WTC11 (cell line): ENCODE measurements at regions not wholly inside any gene's neighbourhood (a gene's known extent, or its start where the extent isn't known, plus 50 kb on each side); places are given as distances from the start of the nearest gene placed in this dataset.

Experiments
- ATAC-seq: fragments of 200-7000 bp; cut with Tn5 transposase; 2 replicates; pipeline ENCODE4 v1.10.0; 2021; ENCODE audit warnings: mild to moderate bottlenecking, moderate library complexity
- CTCF ChIA-PET: fragments of 300-600 bp; sonication (Branson Sonifier 250); formaldehyde crosslinking; loops from one replicate; lab custom pipeline; 2021; ENCODE audit warnings: antibody characterized with exemption; lab: Charles Lee
- POLR2A ChIA-PET: fragments of 350-600 bp; sonication (Branson Sonifier 250); formaldehyde crosslinking; loops from one replicate; lab custom pipeline; 2021; ENCODE audit warnings: antibody characterized with exemption; lab: Charles Lee
- DNase-seq: peaks from one replicate; pipeline ENCODE4 v3.0.0; 2021; ENCODE audit warnings: low spot score
- H3K27ac Mint-ChIP-seq: 2 replicates; pipeline ENCODE4 v1.8.0; 2021; ENCODE audit warnings: mixed read lengths
- H3K27me3 Mint-ChIP-seq: 2 replicates; pipeline ENCODE4 v1.8.0; 2021; ENCODE audit warnings: low read depth, mild to moderate bottlenecking, moderate library complexity, mixed read lengths
- H3K36me3 Mint-ChIP-seq: 2 replicates; pipeline ENCODE4 v1.8.0; 2021; ENCODE audit warnings: mixed read lengths
- H3K4me1 Mint-ChIP-seq: 2 replicates; pipeline ENCODE4 v1.8.0; 2022; ENCODE audit warnings: mixed read lengths
- H3K4me3 Mint-ChIP-seq: 2 replicates; pipeline ENCODE4 v1.8.0; 2021; ENCODE audit warnings: mild to moderate bottlenecking, moderate library complexity, mixed read lengths
- H3K9me3 Mint-ChIP-seq: 2 replicates; pipeline ENCODE4 v1.8.0; 2021; ENCODE audit warnings: mixed read lengths
- AR ChIP-seq: fragments of 250-450 bp; sonication (Bioruptor Pico); IDR thresholded peaks from 2 replicates; pipeline ENCODE4 v1.9.0; 2021; ENCODE audit warnings: mild to moderate bottlenecking
- ATF2 ChIP-seq: sonication (generic); formaldehyde crosslinking; IDR thresholded peaks from 2 replicates; pipeline ENCODE4 v1.8.1; 2022; ENCODE audit warnings: low read depth, missing genetic modification reagents, borderline replicate concordance
- CBFB ChIP-seq: sonication (generic); formaldehyde crosslinking; IDR thresholded peaks from 2 replicates; pipeline ENCODE4 v1.8.1; 2022; ENCODE audit warnings: mild to moderate bottlenecking, low read depth, missing genetic modification reagents
- CREB1 ChIP-seq: sonication (generic); formaldehyde crosslinking; IDR thresholded peaks from 2 replicates; pipeline ENCODE4 v1.8.0; 2023; ENCODE audit warnings: mild to moderate bottlenecking, missing genetic modification reagents
- CREM ChIP-seq: sonication (generic); formaldehyde crosslinking; IDR thresholded peaks from 2 replicates; pipeline ENCODE4 v1.8.1; 2022; ENCODE audit warnings: mild to moderate bottlenecking, missing genetic modification reagents, moderate library complexity
- E2F1 ChIP-seq: sonication (generic); formaldehyde crosslinking; IDR thresholded peaks from 2 replicates; pipeline ENCODE4 v1.8.0; 2022; ENCODE audit warnings: mild to moderate bottlenecking, missing genetic modification reagents
- ELF4 ChIP-seq: sonication (generic); formaldehyde crosslinking; IDR thresholded peaks from 2 replicates; pipeline ENCODE4 v1.8.1; 2022; ENCODE audit warnings: low read depth, mild to moderate bottlenecking, moderate library complexity, missing genetic modification reagents
- FOXK1 ChIP-seq: sonication (generic); formaldehyde crosslinking; IDR thresholded peaks from 2 replicates; pipeline ENCODE4 v1.8.0; 2022; ENCODE audit warnings: mild to moderate bottlenecking, moderate library complexity, missing genetic modification reagents
- FOXP4 ChIP-seq: sonication (generic); formaldehyde crosslinking; IDR thresholded peaks from 2 replicates; pipeline ENCODE4 v1.8.0; 2022; ENCODE audit warnings: mild to moderate bottlenecking, missing genetic modification reagents
- GABPB1 ChIP-seq: sonication (generic); formaldehyde crosslinking; IDR thresholded peaks from 2 replicates; pipeline ENCODE4 v1.8.1; 2023; ENCODE audit warnings: mild to moderate bottlenecking, missing genetic modification reagents
- GTF2I ChIP-seq: fragments of 250-450 bp; sonication (Bioruptor Pico); conservative IDR thresholded peaks from 2 replicates; pipeline ENCODE4 v1.4.0; 2021; ENCODE audit warnings: mild to moderate bottlenecking
- HMGXB4 ChIP-seq: sonication (generic); formaldehyde crosslinking; IDR thresholded peaks from 2 replicates; pipeline ENCODE4 v1.8.1; 2023; ENCODE audit warnings: mild to moderate bottlenecking, moderate library complexity, missing genetic modification reagents
- IRF1 ChIP-seq: sonication (generic); formaldehyde crosslinking; IDR thresholded peaks from 2 replicates; pipeline ENCODE4 v1.8.0; 2023; ENCODE audit warnings: missing genetic modification reagents
- MXD4 ChIP-seq: fragments of 250-450 bp; sonication (Bioruptor Pico); IDR thresholded peaks from 2 replicates; pipeline ENCODE4 v1.8.0; 2021; ENCODE audit warnings: mild to moderate bottlenecking, moderate library complexity, borderline replicate concordance
- NFATC4 ChIP-seq: fragments of 250-450 bp; sonication (Bioruptor Pico); IDR thresholded peaks from 2 replicates; pipeline ENCODE4 v1.9.0; 2021; ENCODE audit warnings: mild to moderate bottlenecking
- OVOL2 ChIP-seq: fragments of 250-450 bp; sonication (Bioruptor Pico); IDR thresholded peaks from 2 replicates; pipeline ENCODE4 v1.9.0; 2021; ENCODE audit warnings: mild to moderate bottlenecking, borderline replicate concordance
- PRRX2 ChIP-seq: fragments of 250-450 bp; sonication (Bioruptor Pico); IDR thresholded peaks from 2 replicates; pipeline ENCODE4 v1.8.0; 2021; ENCODE audit warnings: mild to moderate bottlenecking
- RELA ChIP-seq: sonication (generic); formaldehyde crosslinking; IDR thresholded peaks from 2 replicates; pipeline ENCODE4 v1.8.1; 2022; ENCODE audit warnings: missing genetic modification reagents, mild to moderate bottlenecking, borderline replicate concordance
- TEAD1 ChIP-seq: sonication (generic); formaldehyde crosslinking; IDR thresholded peaks from 2 replicates; pipeline ENCODE4 v1.8.0; 2022; ENCODE audit warnings: mild to moderate bottlenecking, missing genetic modification reagents
- ZBTB21 ChIP-seq: sonication (generic); formaldehyde crosslinking; IDR thresholded peaks from 2 replicates; pipeline ENCODE4 v1.8.1; 2023; ENCODE audit warnings: mild to moderate bottlenecking, missing genetic modification reagents, borderline replicate concordance
- ZNF671 ChIP-seq: fragments of 250-450 bp; sonication (Bioruptor Pico); IDR thresholded peaks from 2 replicates; pipeline ENCODE4 v1.8.0; 2021; ENCODE audit warnings: mild to moderate bottlenecking
- TF ChIP-seq, protein P1 (sequence below): fragments of 250-450 bp; sonication (Bioruptor Pico); conservative IDR thresholded peaks from 2 replicates; pipeline ENCODE4 v1.9.0; 2021; ENCODE audit warnings: mild to moderate bottlenecking
- TF ChIP-seq, protein P2 (sequence below): sonication (generic); formaldehyde crosslinking; IDR thresholded peaks from 2 replicates; pipeline ENCODE4 v1.8.1; 2023; ENCODE audit warnings: mild to moderate bottlenecking, missing genetic modification reagents, moderate library complexity

DNA sequence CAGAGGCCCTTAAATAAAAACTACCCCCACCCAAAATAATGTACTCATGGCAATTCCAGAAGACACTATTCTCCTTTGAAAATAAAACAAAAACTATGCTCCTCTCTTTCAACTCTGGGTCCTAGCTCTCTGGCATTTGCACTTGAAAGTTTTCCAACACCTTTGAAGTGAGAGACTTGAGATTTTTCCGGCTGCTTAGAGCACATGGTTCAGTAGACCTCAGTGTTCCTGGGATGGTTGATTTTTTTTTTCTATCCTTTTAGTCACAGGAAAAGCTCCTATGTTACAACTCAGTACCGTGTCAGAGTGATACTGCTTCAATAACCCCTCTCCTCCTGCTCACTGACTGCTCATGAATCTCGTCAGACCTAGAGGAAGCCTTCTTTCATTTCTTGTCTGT lies 118.3 kb upstream of the TUSC7 start (continued):
- TF ChIP-seq E2F1 (CRISPR knock-in tag) (no peak), ZBTB21 (no peak)

GRCh38 chr3:116601206-116601605 lies 108.4 kb upstream of the TUSC7 start:
- Mint-ChIP-seq H3K36me3 (no peaks in the 10 kb centered on the region), H3K27me3 (no peaks in the 10 kb centered on the region), H3K9me3 (no peaks in the 10 kb centered on the region), H3K4me3 (no peak overlapping the region), H3K4me1 (no peaks in the 10 kb centered on the region), H3K27ac (no peak overlapping the region)
- TF ChIP-seq ZNF671 (CRISPR knock-in tag), result no peak
- TF ChIP-seq HMGXB4 (CRISPR knock-in tag), result no peak
- no peak for TF ChIP-seq IRF1
- TF ChIP-seq ELF4, result no peak
- no peak for TF ChIP-seq FOXK1 (CRISPR knock-in tag)
- TF ChIP-seq CREB1 (CRISPR knock-in tag), result no peak
- no peak for TF ChIP-seq CBFB
- no peak for TF ChIP-seq PRRX2 (CRISPR knock-in tag)
- TF ChIP-seq, protein P1, sequence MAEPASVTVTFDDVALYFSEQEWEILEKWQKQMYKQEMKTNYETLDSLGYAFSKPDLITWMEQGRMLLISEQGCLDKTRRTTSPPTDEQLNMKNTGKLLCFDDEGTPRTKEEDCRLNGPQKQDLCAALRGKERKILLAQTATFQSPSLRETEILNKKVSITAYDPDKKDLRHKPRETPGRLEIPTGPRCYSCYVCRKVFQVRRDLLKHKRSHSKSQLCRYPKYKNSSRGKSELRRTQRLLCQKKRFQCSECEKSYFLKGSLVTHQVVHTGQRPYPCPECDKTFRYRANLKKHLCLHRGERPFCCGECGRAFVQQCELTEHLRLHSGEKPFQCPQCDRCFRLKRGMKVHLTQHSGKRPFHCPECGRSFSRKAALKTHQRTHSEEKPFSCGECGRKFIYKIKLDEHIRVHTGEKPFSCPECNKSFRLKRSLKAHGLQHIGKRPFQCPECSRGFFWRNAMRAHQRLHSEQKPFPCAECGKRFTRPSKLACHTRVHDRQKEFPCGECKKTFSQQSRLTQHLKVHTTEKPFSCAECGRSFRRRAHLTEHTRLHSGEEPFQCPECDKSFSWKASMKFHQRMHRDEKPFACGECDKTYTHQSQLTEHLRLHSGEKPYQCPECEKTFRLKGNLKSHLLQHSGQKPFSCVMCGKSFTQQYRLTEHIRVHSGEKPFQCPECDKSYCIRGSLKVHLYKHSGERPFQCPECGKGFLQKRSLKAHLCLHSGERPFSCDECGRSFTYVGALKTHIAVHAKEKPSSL, result no peak
- no peak for TF ChIP-seq CREM (CRISPR knock-in tag)
- TF ChIP-seq OVOL2, result no peak
- TF ChIP-seq RELA (CRISPR knock-in tag), result no peak
- POLR2A ChIA-PET, result no interaction called here
- DNase-seq (no peak), ATAC-seq (no peak)
- CTCF ChIA-PET, result no interaction called here

- H3K27ac Mint-ChIP-seq, result no peak overlapping the region
- H3K27me3 Mint-ChIP-seq, result no peaks in the 10 kb centered on the region; the same call in 1 of the 2 replicates
- no peaks in the 10 kb centered on the region for H3K36me3 Mint-ChIP-seq
- DNase-seq, result no peak
- ChIA-PET CTCF (interaction anchor here (1.2 kb wide), 1 partner anchor 8 kb away, joined by 8 read pairs; no protein-coding TSS in a partner anchor), POLR2A (no interaction called here)
- no peak for ATAC-seq
- H3K4me1 Mint-ChIP-seq, result no peaks in the 10 kb centered on the region
- H3K4me3 Mint-ChIP-seq, result no peak overlapping the region
- no peaks in the 10 kb centered on the region for H3K9me3 Mint-ChIP-seq
- TF ChIP-seq TEAD1 (CRISPR knock-in tag) (no peak), ATF2 (CRISPR knock-in tag) (no peak), ZNF671 (CRISPR knock-in tag) (no peak), GTF2I (CRISPR knock-in tag) (no peak), GABPB1 (CRISPR knock-in tag) (no peak), FOXP4 (no peak), AR (CRISPR knock-in tag) (no peak), NFATC4 (no peak), MXD4 (CRISPR knock-in tag) (no peak), ZBTB21 (no peak)
- TF ChIP-seq, protein P2, sequence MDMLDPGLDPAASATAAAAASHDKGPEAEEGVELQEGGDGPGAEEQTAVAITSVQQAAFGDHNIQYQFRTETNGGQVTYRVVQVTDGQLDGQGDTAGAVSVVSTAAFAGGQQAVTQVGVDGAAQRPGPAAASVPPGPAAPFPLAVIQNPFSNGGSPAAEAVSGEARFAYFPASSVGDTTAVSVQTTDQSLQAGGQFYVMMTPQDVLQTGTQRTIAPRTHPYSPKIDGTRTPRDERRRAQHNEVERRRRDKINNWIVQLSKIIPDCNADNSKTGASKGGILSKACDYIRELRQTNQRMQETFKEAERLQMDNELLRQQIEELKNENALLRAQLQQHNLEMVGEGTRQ (CRISPR knock-in tag), result no peak
These were observed 102.4 kb upstream of the TUSC7 start for GRCh38 chr3:116607205-116607604.
